GM21619 (cell line): ENCODE measurements at regions not wholly inside any gene's neighbourhood (a gene's known extent, or its start where the extent isn't known, plus 50 kb on each side); places are given as distances from the start of the nearest gene placed in this dataset.

Experiments
- ATAC-seq: cut with Tn5 transposase; IDR thresholded peaks from one replicate; pipeline ENCODE4 v1.9.1; 2021; ENCODE audit not compliant: unreplicated experiment

- ATAC-seq: no peak
These were observed 501.8 kb upstream of the HS6ST1 start for GRCh38 chr2:128820452-128820851.

- ATAC-seq: no peak
These were observed 502.3 kb upstream of the HS6ST1 start for GRCh38 chr2:128821010-128821409.

- ATAC-seq: no peak
These were observed 514.4 kb upstream of the HS6ST1 start for GRCh38 chr2:128832946-128833663.

- ATAC-seq: no peak
These were observed 515.0 kb upstream of the HS6ST1 start for GRCh38 chr2:128833664-128834027.

- no peak for ATAC-seq
These were observed 515.7 kb upstream of the HS6ST1 start for GRCh38 chr2:128834207-128834879.

- no peak for ATAC-seq
These were observed 516.2 kb upstream of the HS6ST1 start for GRCh38 chr2:128834880-128835252.

- no peak for ATAC-seq
These were observed 516.7 kb upstream of the HS6ST1 start for GRCh38 chr2:128835342-128835855.

GRCh38 chr2:128835974-128836373 lies 517.3 kb upstream of the HS6ST1 start:
- ATAC-seq: no peak

- ATAC-seq: no peak
These were observed 518.0 kb upstream of the HS6ST1 start for GRCh38 chr2:128836559-128837100.

- ATAC-seq: no peak
These were observed 519.6 kb upstream of the HS6ST1 start for GRCh38 chr2:128838244-128838643.

- no peak for ATAC-seq
These were observed 523.1 kb upstream of the HS6ST1 start for GRCh38 chr2:128841803-128842202.

- no peak for ATAC-seq
These were observed 548.6 kb upstream of the HS6ST1 start for GRCh38 chr2:128867311-128867710.

- ATAC-seq: no peak
These were observed 549.4 kb upstream of the HS6ST1 start for GRCh38 chr2:128867936-128868636.

- no peak for ATAC-seq
These were observed 550.3 kb upstream of the HS6ST1 start for GRCh38 chr2:128868686-128869551.

- no peak for ATAC-seq
These were observed 555.9 kb upstream of the HS6ST1 start for GRCh38 chr2:128874608-128875007.

- no peak for ATAC-seq
These were observed 558.6 kb upstream of the HS6ST1 start for GRCh38 chr2:128876986-128877983.

GRCh38 chr2:128879161-128879560 lies 560.5 kb upstream of the HS6ST1 start:
- no peak for ATAC-seq

- ATAC-seq: no peak
These were observed 576.2 kb upstream of the HS6ST1 start for GRCh38 chr2:128894896-128895295.

- no peak for ATAC-seq
These were observed 583.1 kb upstream of the HS6ST1 start for GRCh38 chr2:128901572-128902391.
